HG03439 (cell line): ENCODE measurements at regions not wholly inside any gene's neighbourhood (a gene's known extent, or its start where the extent isn't known, plus 50 kb on each side); places are given as distances from the start of the nearest gene placed in this dataset.

Experiments
- ATAC-seq: cut with Tn5 transposase; IDR thresholded peaks from one replicate; pipeline ENCODE4 v1.9.1; 2021; ENCODE audit warnings: mild to moderate bottlenecking, moderate library complexity; ENCODE audit not compliant: unreplicated experiment

- ATAC-seq, result no peak
Observed at GRCh38 chr6:121810158-121811032, 374.9 kb downstream of the GJA1 start.

GRCh38 chr6:121811106-121811505 is 375.7 kb downstream of the GJA1 start:
- no peak for ATAC-seq

- no peak for ATAC-seq
Observed at GRCh38 chr6:121816361-121816760, 380.9 kb downstream of the GJA1 start.

GRCh38 chr6:121816906-121817540 is 381.6 kb downstream of the GJA1 start:
- ATAC-seq, result no peak

GRCh38 chr6:121823437-121823851 is 388.0 kb downstream of the GJA1 start:
- no peak for ATAC-seq

GRCh38 chr6:121826156-121826810 is 390.8 kb downstream of the GJA1 start:
- ATAC-seq, result no peak

- ATAC-seq, result no peak
Observed at GRCh38 chr6:121828146-121828886, 392.9 kb downstream of the GJA1 start.

- no peak for ATAC-seq
Observed at GRCh38 chr6:121830736-121831135, 395.3 kb downstream of the GJA1 start.

- no peak for ATAC-seq
Observed at GRCh38 chr6:121835662-121836061, 400.2 kb downstream of the GJA1 start.

- ATAC-seq, result no peak
Observed at GRCh38 chr6:121837545-121838229, 402.2 kb downstream of the GJA1 start.

- no peak for ATAC-seq
Observed at GRCh38 chr6:121838842-121839241, 403.4 kb downstream of the GJA1 start.

- ATAC-seq, result no peak
Observed at GRCh38 chr6:121839896-121840295, 404.4 kb downstream of the GJA1 start.

GRCh38 chr6:121844898-121845297 is 409.5 kb downstream of the GJA1 start:
- ATAC-seq, result no peak

GRCh38 chr6:121847806-121848522 is 412.5 kb downstream of the GJA1 start:
- no peak for ATAC-seq

GRCh38 chr6:121848523-121849255 is 413.2 kb downstream of the GJA1 start:
- no peak for ATAC-seq

GRCh38 chr6:121849477-121849876 is 414.0 kb downstream of the GJA1 start:
- no peak for ATAC-seq

GRCh38 chr6:121851056-121851455 is 415.6 kb downstream of the GJA1 start:
- ATAC-seq, result no peak

GRCh38 chr6:121853686-121854085 is 418.2 kb downstream of the GJA1 start:
- no peak for ATAC-seq

GRCh38 chr6:121855521-121855920 is 420.1 kb downstream of the GJA1 start:
- ATAC-seq, result no peak
